Coronary artery (tissue), 2 donors: ENCODE measurements at regions not wholly inside any gene's neighbourhood (a gene's known extent, or its start where the extent isn't known, plus 50 kb on each side); places are given as distances from the start of the nearest gene placed in this dataset.

ENCODE experiments used
- DNase-seq: peaks from one replicate; pipeline ENCODE4 v3.0.0-alpha.2; 2017; ENCODE audit warnings: low spot score
- H3K27ac ChIP-seq, 2 donors: fragments of 200-600 bp; sonication (generic); one replicate each; pipeline ENCODE4 v1.5.1; 2016 to 2019
- H3K4me3 ChIP-seq: fragments of 200-600 bp; sonication (generic); 2 replicates; pipeline ENCODE4 v1.5.1; 2016; ENCODE audit warnings: mild to moderate bottlenecking, moderate library complexity
- CTCF ChIP-seq: fragments of 200-600 bp; sonication (generic); IDR thresholded peaks from one replicate; pipeline ENCODE4 v1.5.1; 2019; ENCODE audit warnings: antibody characterized with exemption

- no peak for DNase-seq
- no peak for TF ChIP-seq CTCF
- Histone ChIP-seq H3K4me3 (no peak overlapping the region), H3K27ac (no peak overlapping the region)
These were observed 143.9 kb upstream of the DAP start for GRCh38 chr5:10904862-10905432.

DNA sequence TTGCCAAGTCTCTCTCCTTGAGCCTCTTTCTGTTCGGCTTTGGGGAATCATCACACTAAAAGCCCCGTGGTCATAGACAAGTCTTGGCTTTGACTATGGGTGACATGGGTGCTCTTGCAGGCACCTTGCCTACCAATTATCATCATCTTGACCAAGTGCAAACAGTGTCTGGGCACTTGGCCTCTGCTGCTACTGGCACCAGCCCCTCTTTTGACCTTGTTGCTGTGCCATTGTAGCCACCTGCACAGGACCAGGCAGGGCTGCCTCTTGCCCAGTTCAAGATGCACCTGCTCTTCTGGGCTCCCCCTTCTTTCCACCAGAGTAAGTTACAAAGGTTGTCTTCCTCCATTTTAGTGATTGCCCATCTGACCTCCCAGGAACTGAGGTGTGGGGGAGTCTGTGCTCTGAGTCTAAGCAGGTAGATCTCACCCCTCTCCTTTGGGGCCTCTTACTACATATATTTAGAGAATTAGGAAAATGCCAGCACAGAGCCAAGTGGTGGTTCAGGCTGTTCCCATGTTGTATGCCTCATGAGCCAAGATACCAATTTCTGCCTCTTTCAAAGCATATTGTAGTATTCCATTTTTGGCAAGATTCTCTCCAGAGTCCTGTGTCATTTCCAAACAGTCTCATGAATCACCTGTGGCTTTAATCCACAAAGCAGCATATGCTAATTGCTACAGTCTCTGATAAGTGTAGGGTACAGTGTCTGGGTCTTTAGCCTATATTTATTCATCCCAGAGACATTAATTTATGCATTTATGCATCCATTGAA is 142.9 kb upstream of the DAP start:
- no peak for TF ChIP-seq CTCF
- DNase-seq, result no peak
- Histone ChIP-seq H3K4me3 (no peak overlapping the region), H3K27ac (no peak overlapping the region)

DNA sequence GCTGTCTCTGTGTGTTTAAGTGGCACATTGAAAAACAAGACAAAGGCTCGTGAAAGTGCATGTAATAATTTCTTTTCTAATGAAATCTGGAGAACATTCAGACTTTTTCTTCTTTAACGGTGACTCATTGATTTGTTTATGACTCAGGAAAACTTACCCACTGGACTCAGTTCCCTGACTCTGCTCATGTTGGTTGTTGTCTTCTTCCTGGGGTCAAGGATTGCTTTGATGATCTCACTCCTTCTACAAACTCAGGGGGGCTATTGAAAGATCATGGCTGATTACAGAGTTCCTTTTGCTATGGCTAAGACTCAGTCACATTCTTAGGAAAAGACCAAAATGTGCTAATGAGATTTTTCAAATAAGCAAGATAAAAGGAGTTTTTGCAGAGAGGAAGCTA is 141.1 kb upstream of the DAP start:
- no peak for TF ChIP-seq CTCF
- no peak for DNase-seq
- no peak overlapping the region for H3K27ac ChIP-seq
- no peak overlapping the region for H3K4me3 ChIP-seq

GRCh38 chr5:10898514-10898913 is 137.5 kb upstream of the DAP start:
- no peak for TF ChIP-seq CTCF
- no peak for DNase-seq
- Histone ChIP-seq H3K4me3 (no peak overlapping the region), H3K27ac (no peak overlapping the region)

DNA sequence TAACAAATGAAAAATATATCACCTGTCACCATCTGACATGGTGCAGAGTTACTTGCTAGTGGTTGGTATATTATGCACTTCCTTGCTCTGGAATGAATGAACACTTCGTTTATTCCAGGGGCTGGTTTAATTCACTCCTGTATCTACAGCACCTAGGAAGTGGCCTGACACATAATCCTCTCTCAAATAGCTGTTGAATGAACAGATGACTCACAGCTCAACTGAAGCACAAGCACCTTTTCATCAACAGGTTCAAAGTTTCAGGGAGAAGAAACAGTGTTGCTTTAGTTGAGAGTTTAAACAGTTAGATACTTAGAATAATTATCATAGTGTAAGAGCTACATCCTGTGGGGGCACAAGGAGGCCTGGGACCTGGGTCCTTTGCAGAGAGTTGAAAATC is 135.0 kb upstream of the DAP start:
- Histone ChIP-seq H3K27ac (no peak overlapping the region), H3K4me3 (no peak overlapping the region)
- no peak for TF ChIP-seq CTCF
- no peak for DNase-seq

- no peak overlapping the region for H3K4me3 ChIP-seq
- DNase-seq, result no peak
These were observed 133.5 kb upstream of the DAP start for GRCh38 chr5:10894445-10895054.

More at GRCh38 chr5:10894445-10895054, 133.5 kb upstream of the DAP start:
- no peak overlapping the region for H3K27ac ChIP-seq
- no peak for TF ChIP-seq CTCF
